Heart left ventricle (tissue), 16 donors: ENCODE measurements at regions not wholly inside any gene's neighbourhood (a gene's known extent, or its start where the extent isn't known, plus 50 kb on each side); places are given as distances from the start of the nearest gene placed in this dataset.

Experiments
- ATAC-seq, 4 donors: fragments of 200-7000 bp; cut with Tn5 transposase; one replicate each; pipeline ENCODE4 v1.9.1; 2020 to 2022; ENCODE audit warnings: moderate library complexity in 4 of 4, mild to moderate bottlenecking in 3 of 4, moderate number of reproducible peaks in 1 of 4
- DNase-seq, 5 donors: peaks; one replicate each; pipeline ENCODE4 v3.0.0-alpha.2; 2020
- H3K27ac ChIP-seq, 12 donors: fragments of 200-600 bp; sonication (generic) in 4 of 12; one replicate each; pipeline versions ENCODE4 v1.5.0 to v1.8.0; 2016 to 2022; ENCODE audit warnings: mild to moderate bottlenecking in 2 of 12
- H3K27me3 ChIP-seq, 9 donors: fragments of 200-600 bp; sonication (generic) in 2 of 9; one replicate each; pipeline versions ENCODE4 v1.5.1 to v1.8.0; 2016 to 2022; ENCODE audit warnings: mild to moderate bottlenecking in 3 of 9
- H3K36me3 ChIP-seq, 9 donors: fragments of 200-600 bp; sonication (generic) in 2 of 9; one replicate each; pipeline versions ENCODE4 v1.5.0 to v1.8.0; 2018 to 2022; ENCODE audit warnings: mild to moderate bottlenecking in 2 of 9
- H3K4me1 ChIP-seq, 12 donors: fragments of 200-600 bp; sonication (generic) in 4 of 12; one replicate each; pipeline versions ENCODE4 v1.5.0 to v1.8.0; 2016 to 2022; ENCODE audit warnings: mild to moderate bottlenecking in 3 of 12
- H3K4me3 ChIP-seq, 12 donors: fragments of 200-600 bp; sonication (generic) in 4 of 12; one replicate each; pipeline versions ENCODE4 v1.5.0 to v1.8.0; 2017 to 2022; ENCODE audit warnings: mild to moderate bottlenecking in 9 of 12, moderate library complexity in 4 of 12
- H3K9me3 ChIP-seq, 12 donors: fragments of 200-600 bp; sonication (generic) in 4 of 12; one replicate each; pipeline versions ENCODE4 v1.5.0 to v1.8.0; 2016 to 2022; ENCODE audit warnings: mild to moderate bottlenecking in 1 of 12
- CTCF ChIP-seq, 12 donors: fragments of 200-600 bp; sonication (generic) in 4 of 12; IDR thresholded peaks; one replicate each; pipeline versions ENCODE4 v1.5.0 to v1.8.0; 2018 to 2022; ENCODE audit warnings: antibody characterized with exemption in 12 of 12, mild to moderate bottlenecking in 5 of 12
- POLR2A ChIP-seq, 2 donors: fragments of 450-650 bp; IDR thresholded peaks; one replicate each; pipeline ENCODE4 v1.6.1; 2017; ENCODE audit warnings: antibody characterized with exemption in 2 of 2, mild to moderate bottlenecking in 2 of 2, moderate library complexity in 2 of 2
- whole genome bisulfite sequencing, 4 donors: extraction: QIAGEN DNeasy Blood & Tissue Kit in 2 of 4; methylation state at CpG; one replicate each; pipeline versions ENCODE4 v1.1.5 to v1.1.7; 2013 to 2018; 5-methylcytosine and 5-hydroxymethylcytosine counted together
- intact Hi-C, 10 donors: fragments of 100-400 bp; cut with DNase I; formaldehyde crosslinking; loops; one replicate each; pipeline versions ENCODE4 v1.11.1 to v1.14.2; 2022
- donor health status: ischemic (EF 13 %, LVEDD 7.1; RV severe dilation, severe dysfunction).
- donor health status: healthy with polysubstance abuse.
- donor health status: DM: no; HTN: yes; CAD: no.
- donor health status: DM: no; HTN: no; CAD: no.
- donor health status: ischemic (EF 25% LVEDD 6.9; RV normal size, moderate dysfunction).
- donor health status: ischemic (EF 25% LVEDD 5.7; RV mildly dilated, moderate dysfunction).
- donor health status: healthy.
- donor health status: DM: yes; HTN: yes; CAD: no.
- donor health status: ischemic (EF 35%, LVEDD 5.7; RV mildly dilated, moderate dysfunction).
- donor health status: nonischemic (EF 11% LVEDD 7.7; RV severe dilation, severe dysfunction).
- donor health status: DM: yes; HTN: yes; CAD: no.
- donor health status: PGD.
- donor health status: ischemic (EF 29% LVEDD 5.4; RV normal size, mild dysfunction).
- donor health status: nonischemic (EF 23%, LVEDD 6.1; RV moderate dilation, normal function).

GRCh38 chr2:129759472-129760010 is 219.9 kb upstream of the RAB6C start:
- H3K9me3 ChIP-seq, result no peaks in the 10 kb centered on the region
- no peaks in the 10 kb centered on the region for H3K4me1 ChIP-seq
- no peak overlapping the region for H3K4me3 ChIP-seq
- H3K27ac ChIP-seq, result no peak overlapping the region
- 92 to 96% (median 95%) methylated on average over 2 of the region's 2 CpGs for WGBS, 4 donors
- no peak for TF ChIP-seq POLR2A (IDR thresholded peaks at IDR 0.05)
- no peak for TF ChIP-seq CTCF (IDR thresholded peaks at IDR 0.05)
- no peak for ATAC-seq
- H3K27me3 ChIP-seq, result peaks cover 0 to 4% (median 0%) of the 10 kb centered on the region in 9 donors
- H3K36me3 ChIP-seq, result no peaks in the 10 kb centered on the region
- intact Hi-C loops, result no loop called here
- no peak for DNase-seq

- no peaks in the 10 kb centered on the region for H3K36me3 ChIP-seq
- no peak for ATAC-seq
- H3K4me3 ChIP-seq, result no peak overlapping the region
- no peak for DNase-seq
- peaks cover 0 to 9% (median 0%) of the 10 kb centered on the region in 9 donors for H3K27me3 ChIP-seq
- intact Hi-C loops, result no loop called here
- no peaks in the 10 kb centered on the region for H3K4me1 ChIP-seq
- H3K9me3 ChIP-seq, result no peaks in the 10 kb centered on the region
- WGBS, 4 donors, result 91 to 98% (median 95%) methylated on average over 3 to 7 of the region's 7 CpGs
- no peak overlapping the region for H3K27ac ChIP-seq
- TF ChIP-seq POLR2A (IDR thresholded peaks at IDR 0.05) (no peak), CTCF (IDR thresholded peaks at IDR 0.05) (no peak)
Measured at GRCh38 chr2:129760669-129761068, 218.8 kb upstream of the RAB6C start.

GRCh38 chr2:129761569-129762021 is 217.9 kb upstream of the RAB6C start:
- intact Hi-C loops, result no loop called here
- DNase-seq (no peak), ATAC-seq (no peak)
- H3K27me3 ChIP-seq, result peaks cover 0 to 9% (median 0%) of the 10 kb centered on the region in 9 donors
- no peak overlapping the region for H3K27ac ChIP-seq
- WGBS, 4 donors, result 91 to 96% (median 92%) methylated on average over 5 to 10 of the region's 10 CpGs
- no peak for TF ChIP-seq POLR2A (IDR thresholded peaks at IDR 0.05)
- TF ChIP-seq CTCF (IDR thresholded peaks at IDR 0.05), result no peak
- H3K4me3 ChIP-seq, result no peak overlapping the region
- no peaks in the 10 kb centered on the region for H3K9me3 ChIP-seq
- H3K36me3 ChIP-seq, result no peaks in the 10 kb centered on the region
- H3K4me1 ChIP-seq, result no peaks in the 10 kb centered on the region

GRCh38 chr2:129762386-129763189 is 216.9 kb upstream of the RAB6C start:
- H3K4me1 ChIP-seq, result no peaks in the 10 kb centered on the region
- TF ChIP-seq CTCF (IDR thresholded peaks at IDR 0.05) (no peak), POLR2A (IDR thresholded peaks at IDR 0.05) (no peak)
- no peaks in the 10 kb centered on the region for H3K36me3 ChIP-seq
- ATAC-seq (no peak), DNase-seq (no peak)
- intact Hi-C loops, result no loop called here
- no peak overlapping the region for H3K27ac ChIP-seq
- H3K9me3 ChIP-seq, result no peaks in the 10 kb centered on the region
- WGBS, 4 donors, result 84 to 90% (median 89%) methylated on average over 8 of the region's 8 CpGs
- H3K27me3 ChIP-seq, result peaks cover 0 to 9% (median 0%) of the 10 kb centered on the region in 9 donors
- no peak overlapping the region for H3K4me3 ChIP-seq
